Activated T-cell treated with anti-CD3 and anti-CD28 coated beads, Interleukin-2, amount 50 U/mL, for 72 hours (primary cell): ENCODE measurements at regions not wholly inside any gene's neighbourhood (a gene's known extent, or its start where the extent isn't known, plus 50 kb on each side); places are given as distances from the start of the nearest gene placed in this dataset.

Experiments used
- ATAC-seq, 2 donors: fragments of 150-1000 bp; cut with Tn5 transposase; replicated peaks in 1 of 2; 2 replicates each; pipeline ENCODE4 v1.10.0; 2021; ENCODE audit warnings: moderate library complexity in 2 of 2, mild to moderate bottlenecking in 1 of 2
- DNase-seq, 2 donors: peaks; one replicate each; pipeline ENCODE4 v3.0.0; 2021 to 2022; ENCODE audit warnings: mixed read lengths in 1 of 2
- H3K27ac Mint-ChIP-seq: one replicate; pipeline ENCODE4 v1.8.0; 2022; ENCODE audit warnings: mild to moderate bottlenecking, moderate library complexity, mixed read lengths
- H3K27me3 Mint-ChIP-seq: one replicate; pipeline ENCODE4 v1.8.0; 2022; ENCODE audit warnings: low read depth, mixed read lengths
- H3K36me3 Mint-ChIP-seq, 2 donors: one replicate each; pipeline ENCODE4 v1.8.0; 2022; ENCODE audit warnings: mixed read lengths in 2 of 2, mild to moderate bottlenecking in 1 of 2; ENCODE audit not compliant: insufficient read depth in 2 of 2
- H3K4me1 Mint-ChIP-seq: one replicate; pipeline ENCODE4 v1.8.0; 2022; ENCODE audit warnings: low read depth, mixed read lengths
- H3K4me3 Mint-ChIP-seq, 2 donors: one replicate each; pipeline ENCODE4 v1.8.0; 2022; ENCODE audit warnings: mild to moderate bottlenecking in 2 of 2, mixed read lengths in 2 of 2, moderate library complexity in 2 of 2
- H3K9me3 Mint-ChIP-seq, 2 donors: one replicate each; pipeline ENCODE4 v1.8.0; 2022; ENCODE audit warnings: mixed read lengths in 2 of 2

GRCh38 chr2:126558029-126558428 lies 97.9 kb upstream of the GYPC start:
- ATAC-seq, result no peak

GRCh38 chr2:126568734-126569133 lies 87.2 kb upstream of the GYPC start:
- DNase-seq (no peak), ATAC-seq (no peak)
- H3K36me3 Mint-ChIP-seq, result no peaks in the 10 kb centered on the region
- H3K4me3 Mint-ChIP-seq, result no peak overlapping the region
- H3K27me3 Mint-ChIP-seq, result no peaks in the 10 kb centered on the region
- peaks cover 0 to 3% of the 10 kb centered on the region in 2 donors for H3K9me3 Mint-ChIP-seq
- H3K27ac Mint-ChIP-seq, result no peak overlapping the region
- no peaks in the 10 kb centered on the region for H3K4me1 Mint-ChIP-seq

More at GRCh38 chr2:126558029-126558428, 97.9 kb upstream of the GYPC start:
- no peak for DNase-seq
- Mint-ChIP-seq H3K27ac (no peak overlapping the region), H3K36me3 (no peaks in the 10 kb centered on the region), H3K4me3 (no peak overlapping the region), H3K9me3 (peaks cover 3% of the 10 kb centered on the region in 2 donors), H3K27me3 (no peaks in the 10 kb centered on the region), H3K4me1 (no peaks in the 10 kb centered on the region)

GRCh38 chr2:126571403-126571802 lies 84.6 kb upstream of the GYPC start:
- Mint-ChIP-seq H3K27ac (no peak overlapping the region), H3K36me3 (no peaks in the 10 kb centered on the region), H3K27me3 (no peaks in the 10 kb centered on the region), H3K4me1 (no peaks in the 10 kb centered on the region), H3K9me3 (no peaks in the 10 kb centered on the region), H3K4me3 (no peak overlapping the region)
- ATAC-seq (no peak), DNase-seq (no peak)

- DNase-seq, result no peak
- H3K4me3 Mint-ChIP-seq, result no peak overlapping the region
- H3K27ac Mint-ChIP-seq, result no peak overlapping the region
- no peaks in the 10 kb centered on the region for H3K9me3 Mint-ChIP-seq
- no peak for ATAC-seq
- no peaks in the 10 kb centered on the region for H3K36me3 Mint-ChIP-seq
- H3K4me1 Mint-ChIP-seq, result no peaks in the 10 kb centered on the region
- no peaks in the 10 kb centered on the region for H3K27me3 Mint-ChIP-seq
Measured at GRCh38 chr2:126575631-126576030, 80.3 kb upstream of the GYPC start.

GRCh38 chr2:126579868-126580267 lies 76.1 kb upstream of the GYPC start:
- Mint-ChIP-seq H3K36me3 (no peaks in the 10 kb centered on the region), H3K27me3 (no peaks in the 10 kb centered on the region), H3K27ac (no peak overlapping the region), H3K4me1 (no peaks in the 10 kb centered on the region), H3K9me3 (no peaks in the 10 kb centered on the region), H3K4me3 (no peak overlapping the region)
- no peak for DNase-seq
- no peak for ATAC-seq

GRCh38 chr2:126586317-126586716 lies 69.6 kb upstream of the GYPC start:
- ATAC-seq (no peak), DNase-seq (no peak)
- Mint-ChIP-seq H3K4me3 (no peak overlapping the region), H3K4me1 (no peaks in the 10 kb centered on the region), H3K27me3 (no peaks in the 10 kb centered on the region), H3K36me3 (no peaks in the 10 kb centered on the region), H3K9me3 (no peaks in the 10 kb centered on the region), H3K27ac (no peak overlapping the region)

- Mint-ChIP-seq H3K27ac (no peak overlapping the region), H3K36me3 (peaks cover 5 to 10% of the 10 kb centered on the region in 2 donors), H3K4me1 (no peaks in the 10 kb centered on the region), H3K9me3 (peaks cover 8 to 9% of the 10 kb centered on the region in 2 donors), H3K4me3 (no peak overlapping the region), H3K27me3 (peaks cover 7% of the 10 kb centered on the region)
- no peak for ATAC-seq
- no peak for DNase-seq
Measured at GRCh38 chr2:126599062-126599461, 56.9 kb upstream of the GYPC start.

GRCh38 chr2:126600742-126601141 lies 55.2 kb upstream of the GYPC start:
- DNase-seq (no peak), ATAC-seq (no peak)
- H3K27me3 Mint-ChIP-seq, result peaks cover 7% of the 10 kb centered on the region
- no peaks in the 10 kb centered on the region for H3K4me1 Mint-ChIP-seq
- H3K36me3 Mint-ChIP-seq, result peaks cover 16 to 21% of the 10 kb centered on the region in 2 donors
- no peak overlapping the region for H3K4me3 Mint-ChIP-seq
- H3K27ac Mint-ChIP-seq, result no peak overlapping the region
- H3K9me3 Mint-ChIP-seq, result peaks cover 19 to 20% of the 10 kb centered on the region in 2 donors

- Mint-ChIP-seq H3K27me3 (peaks cover 7% of the 10 kb centered on the region), H3K4me3 (no peak overlapping the region), H3K27ac (no peak overlapping the region), H3K4me1 (no peaks in the 10 kb centered on the region), H3K36me3 (peaks cover 16 to 24% of the 10 kb centered on the region in 2 donors), H3K9me3 (peaks cover 21 to 26% of the 10 kb centered on the region in 2 donors)
- no peak for ATAC-seq
- no peak for DNase-seq
Measured at GRCh38 chr2:126602334-126602733, 53.6 kb upstream of the GYPC start.
